ENCODE measurements at regions not wholly inside any gene's neighbourhood (a gene's known extent, or its start where the extent isn't known, plus 50 kb on each side); places are given as distances from the start of the nearest gene placed in this dataset.
"Not testable (repeated sequence)": the region's sequence is repeated elsewhere in the genome, so short reads cannot be mapped to it uniquely, and the experiment has no call there.

- H3K36me3 Mint-ChIP-seq (ENCODE audit: low read depth); H3K27me3 Mint-ChIP-seq; H3K27ac Mint-ChIP-seq; H3K4me1 Mint-ChIP-seq (ENCODE audit: low read depth); H3K4me3 Mint-ChIP-seq; H3K9me3 Mint-ChIP-seq: not testable (repeated sequence)
Measured at GRCh38 chr12:105512861-105513260, 182.4 kb downstream of the C12orf75 start.

- Mint-ChIP-seq H3K4me1 (ENCODE audit: low read depth) (no peaks in the 10 kb centered on the region), H3K27me3 (peaks cover 10% of the 10 kb centered on the region), H3K36me3 (ENCODE audit: low read depth) (no peaks in the 10 kb centered on the region), H3K27ac (no peak overlapping the region), H3K4me3 (no peak overlapping the region), H3K9me3 (peaks cover 3% of the 10 kb centered on the region)
Measured at GRCh38 chr12:105522166-105522825, 191.8 kb downstream of the C12orf75 start.

- Mint-ChIP-seq H3K36me3 (ENCODE audit: low read depth) (no peaks in the 10 kb centered on the region), H3K27ac (no peak overlapping the region), H3K4me1 (ENCODE audit: low read depth) (no peaks in the 10 kb centered on the region), H3K27me3 (peaks cover 10% of the 10 kb centered on the region), H3K9me3 (peaks cover 3% of the 10 kb centered on the region), H3K4me3 (no peak overlapping the region)
Measured at GRCh38 chr12:105523164-105524057, 192.9 kb downstream of the C12orf75 start.

GRCh38 chr12:105524961-105525360 lies 194.5 kb downstream of the C12orf75 start:
- H3K4me3 Mint-ChIP-seq: no peak overlapping the region
- H3K4me1 Mint-ChIP-seq (ENCODE audit: low read depth): no peaks in the 10 kb centered on the region
- peaks cover 18% of the 10 kb centered on the region for H3K27me3 Mint-ChIP-seq
- no peak overlapping the region for H3K27ac Mint-ChIP-seq
- H3K9me3 Mint-ChIP-seq: no peaks in the 10 kb centered on the region
- no peaks in the 10 kb centered on the region for H3K36me3 Mint-ChIP-seq (ENCODE audit: low read depth)

- Mint-ChIP-seq H3K36me3 (ENCODE audit: low read depth) (no peaks in the 10 kb centered on the region), H3K4me3 (no peak overlapping the region), H3K27me3 (peaks cover 18% of the 10 kb centered on the region), H3K4me1 (ENCODE audit: low read depth) (no peaks in the 10 kb centered on the region), H3K9me3 (peaks cover 13% of the 10 kb centered on the region), H3K27ac (no peak overlapping the region)
Measured at GRCh38 chr12:105534068-105534467, 203.6 kb downstream of the C12orf75 start.

- not testable (repeated sequence) for H3K36me3 Mint-ChIP-seq (ENCODE audit: low read depth); H3K4me3 Mint-ChIP-seq; H3K27ac Mint-ChIP-seq; H3K4me1 Mint-ChIP-seq (ENCODE audit: low read depth)
- peaks cover 16% of the 10 kb centered on the region for H3K27me3 Mint-ChIP-seq
- peaks cover 13% of the 10 kb centered on the region for H3K9me3 Mint-ChIP-seq
Measured at GRCh38 chr12:105535033-105535432, 204.5 kb downstream of the C12orf75 start.

- H3K4me3 Mint-ChIP-seq: no peak overlapping the region
- H3K27ac Mint-ChIP-seq: no peak overlapping the region
- no peaks in the 10 kb centered on the region for H3K27me3 Mint-ChIP-seq
- no peaks in the 10 kb centered on the region for H3K4me1 Mint-ChIP-seq (ENCODE audit: low read depth)
- no peaks in the 10 kb centered on the region for H3K36me3 Mint-ChIP-seq (ENCODE audit: low read depth)
- peaks cover 15% of the 10 kb centered on the region for H3K9me3 Mint-ChIP-seq
Measured at GRCh38 chr12:105538880-105539279, 208.4 kb downstream of the C12orf75 start.

- Mint-ChIP-seq H3K9me3 (peaks cover 15% of the 10 kb centered on the region), H3K36me3 (ENCODE audit: low read depth) (no peaks in the 10 kb centered on the region), H3K4me3 (no peak overlapping the region), H3K27ac (no peak overlapping the region), H3K27me3 (no peaks in the 10 kb centered on the region), H3K4me1 (ENCODE audit: low read depth) (no peaks in the 10 kb centered on the region)
Measured at GRCh38 chr12:105539735-105540134, 209.2 kb downstream of the C12orf75 start.

- Mint-ChIP-seq H3K9me3 (no peaks in the 10 kb centered on the region), H3K36me3 (ENCODE audit: low read depth) (no peaks in the 10 kb centered on the region), H3K27ac (no peak overlapping the region), H3K4me3 (no peak overlapping the region), H3K4me1 (ENCODE audit: low read depth) (no peaks in the 10 kb centered on the region), H3K27me3 (no peaks in the 10 kb centered on the region)
Measured at GRCh38 chr12:105547786-105548185, 217.3 kb downstream of the C12orf75 start.

- Mint-ChIP-seq H3K4me3 (no peak overlapping the region), H3K27me3 (no peaks in the 10 kb centered on the region), H3K4me1 (ENCODE audit: low read depth) (no peaks in the 10 kb centered on the region), H3K36me3 (ENCODE audit: low read depth) (no peaks in the 10 kb centered on the region), H3K27ac (no peak overlapping the region), H3K9me3 (no peaks in the 10 kb centered on the region)
Measured at GRCh38 chr12:105548626-105549025, 218.1 kb downstream of the C12orf75 start.

GRCh38 chr12:105552056-105552455 lies 221.6 kb downstream of the C12orf75 start:
- Mint-ChIP-seq H3K9me3 (no peaks in the 10 kb centered on the region), H3K36me3 (ENCODE audit: low read depth) (no peaks in the 10 kb centered on the region), H3K4me3 (no peak overlapping the region), H3K27ac (no peak overlapping the region), H3K4me1 (ENCODE audit: low read depth) (no peaks in the 10 kb centered on the region), H3K27me3 (no peaks in the 10 kb centered on the region)

- Mint-ChIP-seq H3K27ac (no peak overlapping the region), H3K27me3 (no peaks in the 10 kb centered on the region), H3K36me3 (ENCODE audit: low read depth) (no peaks in the 10 kb centered on the region), H3K4me3 (no peak overlapping the region), H3K4me1 (ENCODE audit: low read depth) (no peaks in the 10 kb centered on the region), H3K9me3 (no peaks in the 10 kb centered on the region)
Measured at GRCh38 chr12:105554223-105554678, 223.8 kb downstream of the C12orf75 start.

GRCh38 chr12:105554856-105555255 lies 224.4 kb downstream of the C12orf75 start:
- H3K4me3 Mint-ChIP-seq: no peak overlapping the region
- H3K4me1 Mint-ChIP-seq (ENCODE audit: low read depth): no peaks in the 10 kb centered on the region
- H3K27me3 Mint-ChIP-seq: no peaks in the 10 kb centered on the region
- no peak overlapping the region for H3K27ac Mint-ChIP-seq
- H3K9me3 Mint-ChIP-seq: no peaks in the 10 kb centered on the region
- no peaks in the 10 kb centered on the region for H3K36me3 Mint-ChIP-seq (ENCODE audit: low read depth)

- no peaks in the 10 kb centered on the region for H3K27me3 Mint-ChIP-seq
- H3K4me1 Mint-ChIP-seq (ENCODE audit: low read depth): no peaks in the 10 kb centered on the region
- no peak overlapping the region for H3K27ac Mint-ChIP-seq
- no peaks in the 10 kb centered on the region for H3K9me3 Mint-ChIP-seq
- H3K36me3 Mint-ChIP-seq (ENCODE audit: low read depth): no peaks in the 10 kb centered on the region
- no peak overlapping the region for H3K4me3 Mint-ChIP-seq
Measured at GRCh38 chr12:105555556-105556295, 225.2 kb downstream of the C12orf75 start.

- Mint-ChIP-seq H3K27ac (no peak overlapping the region), H3K4me3 (no peak overlapping the region), H3K4me1 (ENCODE audit: low read depth) (no peaks in the 10 kb centered on the region), H3K27me3 (no peaks in the 10 kb centered on the region), H3K9me3 (no peaks in the 10 kb centered on the region), H3K36me3 (ENCODE audit: low read depth) (no peaks in the 10 kb centered on the region)
Measured at GRCh38 chr12:105559310-105559709, 228.8 kb downstream of the C12orf75 start.
